ENCODE measurements at regions not wholly inside any gene's neighbourhood (a gene's known extent, or its start where the extent isn't known, plus 50 kb on each side); places are given as distances from the start of the nearest gene placed in this dataset.

GRCh38 chr2:106965611-106966010 is 79.6 kb upstream of the ST6GAL2 start:
- Mint-ChIP-seq H3K27me3 (no peaks in the 10 kb centered on the region), H3K4me3 (no peak overlapping the region), H3K27ac (no peak overlapping the region), H3K36me3 (no peaks in the 10 kb centered on the region), H3K4me1 (no peaks in the 10 kb centered on the region), H3K9me3 (ENCODE audit: low read depth) (peaks cover 8% of the 10 kb centered on the region)
- CTCF ChIA-PET: no interaction called here
- DNase-seq (no peak), ATAC-seq (no peak)

- Mint-ChIP-seq H3K36me3 (no peaks in the 10 kb centered on the region), H3K4me3 (no peak overlapping the region), H3K27me3 (no peaks in the 10 kb centered on the region), H3K9me3 (ENCODE audit: low read depth) (peaks cover 8% of the 10 kb centered on the region), H3K27ac (no peak overlapping the region), H3K4me1 (no peaks in the 10 kb centered on the region)
- no peak for DNase-seq
- ATAC-seq: no peak
- CTCF ChIA-PET: no interaction called here
These were observed 83.8 kb upstream of the ST6GAL2 start for GRCh38 chr2:106969777-106970176.

GRCh38 chr2:106970471-106971261 is 84.7 kb upstream of the ST6GAL2 start:
- H3K27me3 Mint-ChIP-seq: no peaks in the 10 kb centered on the region
- no peak for ATAC-seq
- CTCF ChIA-PET: no interaction called here
- H3K27ac Mint-ChIP-seq: no peak overlapping the region
- no peak overlapping the region for H3K4me3 Mint-ChIP-seq
- no peaks in the 10 kb centered on the region for H3K36me3 Mint-ChIP-seq
- H3K9me3 Mint-ChIP-seq (ENCODE audit: low read depth): peaks cover 8% of the 10 kb centered on the region
- no peak for DNase-seq
- no peaks in the 10 kb centered on the region for H3K4me1 Mint-ChIP-seq

GRCh38 chr2:106972782-106973181 is 86.8 kb upstream of the ST6GAL2 start:
- no peak overlapping the region for H3K4me3 Mint-ChIP-seq
- no peak for DNase-seq
- CTCF ChIA-PET: no interaction called here
- H3K36me3 Mint-ChIP-seq: no peaks in the 10 kb centered on the region
- ATAC-seq: no peak
- H3K27ac Mint-ChIP-seq: no peak overlapping the region
- no peaks in the 10 kb centered on the region for H3K27me3 Mint-ChIP-seq
- no peaks in the 10 kb centered on the region for H3K4me1 Mint-ChIP-seq
- H3K9me3 Mint-ChIP-seq (ENCODE audit: low read depth): peaks cover 3% of the 10 kb centered on the region

GRCh38 chr2:106974891-106975290 is 88.9 kb upstream of the ST6GAL2 start:
- CTCF ChIA-PET: no interaction called here
- no peak overlapping the region for H3K4me3 Mint-ChIP-seq
- no peak overlapping the region for H3K27ac Mint-ChIP-seq
- DNase-seq (no peak), ATAC-seq (no peak)
- peaks cover 1% of the 10 kb centered on the region for H3K9me3 Mint-ChIP-seq (ENCODE audit: low read depth)
- no peaks in the 10 kb centered on the region for H3K4me1 Mint-ChIP-seq
- no peaks in the 10 kb centered on the region for H3K27me3 Mint-ChIP-seq
- no peaks in the 10 kb centered on the region for H3K36me3 Mint-ChIP-seq

GRCh38 chr2:106975641-106976040 is 89.7 kb upstream of the ST6GAL2 start:
- Mint-ChIP-seq H3K27me3 (no peaks in the 10 kb centered on the region), H3K27ac (no peak overlapping the region), H3K4me1 (no peaks in the 10 kb centered on the region), H3K4me3 (no peak overlapping the region), H3K9me3 (ENCODE audit: low read depth) (no peaks in the 10 kb centered on the region), H3K36me3 (no peaks in the 10 kb centered on the region)
- ATAC-seq (no peak), DNase-seq (no peak)
- CTCF ChIA-PET: no interaction called here

- Mint-ChIP-seq H3K36me3 (no peaks in the 10 kb centered on the region), H3K4me1 (no peaks in the 10 kb centered on the region), H3K4me3 (no peak overlapping the region), H3K9me3 (ENCODE audit: low read depth) (no peaks in the 10 kb centered on the region), H3K27me3 (no peaks in the 10 kb centered on the region), H3K27ac (no peak overlapping the region)
- ATAC-seq (no peak), DNase-seq (no peak)
- CTCF ChIA-PET: no interaction called here
These were observed 90.6 kb upstream of the ST6GAL2 start for GRCh38 chr2:106976548-106976947.

GRCh38 chr2:106977717-106978116 is 91.8 kb upstream of the ST6GAL2 start:
- no peaks in the 10 kb centered on the region for H3K4me1 Mint-ChIP-seq
- H3K27ac Mint-ChIP-seq: no peak overlapping the region
- no peak overlapping the region for H3K4me3 Mint-ChIP-seq
- H3K27me3 Mint-ChIP-seq: no peaks in the 10 kb centered on the region
- ATAC-seq: no peak
- DNase-seq: no peak
- no peaks in the 10 kb centered on the region for H3K9me3 Mint-ChIP-seq (ENCODE audit: low read depth)
- H3K36me3 Mint-ChIP-seq: no peaks in the 10 kb centered on the region
- CTCF ChIA-PET: no interaction called here

GRCh38 chr2:106978647-106979046 is 92.7 kb upstream of the ST6GAL2 start:
- H3K9me3 Mint-ChIP-seq (ENCODE audit: low read depth): no peaks in the 10 kb centered on the region
- H3K27ac Mint-ChIP-seq: no peak overlapping the region
- ATAC-seq (no peak), DNase-seq (no peak)
- H3K4me3 Mint-ChIP-seq: no peak overlapping the region
- no peaks in the 10 kb centered on the region for H3K27me3 Mint-ChIP-seq
- no peaks in the 10 kb centered on the region for H3K36me3 Mint-ChIP-seq
- CTCF ChIA-PET: no interaction called here
- H3K4me1 Mint-ChIP-seq: no peaks in the 10 kb centered on the region

- H3K9me3 Mint-ChIP-seq (ENCODE audit: low read depth): peaks cover 2% of the 10 kb centered on the region
- no peaks in the 10 kb centered on the region for H3K4me1 Mint-ChIP-seq
- H3K27me3 Mint-ChIP-seq: no peaks in the 10 kb centered on the region
- no peak for DNase-seq
- no peak overlapping the region for H3K4me3 Mint-ChIP-seq
- ATAC-seq: no peak
- CTCF ChIA-PET: no interaction called here
- H3K27ac Mint-ChIP-seq: no peak overlapping the region
- H3K36me3 Mint-ChIP-seq: no peaks in the 10 kb centered on the region
These were observed 95.5 kb upstream of the ST6GAL2 start for GRCh38 chr2:106981491-106981890.

GRCh38 chr2:106982350-106982749 is 96.4 kb upstream of the ST6GAL2 start:
- CTCF ChIA-PET: no interaction called here
- peaks cover 2% of the 10 kb centered on the region for H3K9me3 Mint-ChIP-seq (ENCODE audit: low read depth)
- no peaks in the 10 kb centered on the region for H3K4me1 Mint-ChIP-seq
- H3K27ac Mint-ChIP-seq: no peak overlapping the region
- DNase-seq (no peak), ATAC-seq (no peak)
- no peaks in the 10 kb centered on the region for H3K27me3 Mint-ChIP-seq
- H3K4me3 Mint-ChIP-seq: no peak overlapping the region
- H3K36me3 Mint-ChIP-seq: no peaks in the 10 kb centered on the region

GRCh38 chr2:106983305-106983704 is 97.3 kb upstream of the ST6GAL2 start:
- peaks cover 2% of the 10 kb centered on the region for H3K9me3 Mint-ChIP-seq (ENCODE audit: low read depth)
- no peaks in the 10 kb centered on the region for H3K27me3 Mint-ChIP-seq
- H3K4me3 Mint-ChIP-seq: no peak overlapping the region

GRCh38 chr2:106988361-106988760 is 102.4 kb upstream of the ST6GAL2 start:
- CTCF ChIA-PET: no interaction called here
- H3K36me3 Mint-ChIP-seq: no peaks in the 10 kb centered on the region
- H3K4me3 Mint-ChIP-seq: no peak overlapping the region
- ATAC-seq (no peak), DNase-seq (no peak)
- H3K27me3 Mint-ChIP-seq: no peaks in the 10 kb centered on the region
- H3K27ac Mint-ChIP-seq: no peak overlapping the region
- peaks cover 2% of the 10 kb centered on the region for H3K9me3 Mint-ChIP-seq (ENCODE audit: low read depth)
- no peaks in the 10 kb centered on the region for H3K4me1 Mint-ChIP-seq

More at GRCh38 chr2:106983305-106983704, 97.3 kb upstream of the ST6GAL2 start:
- H3K4me1 Mint-ChIP-seq: no peaks in the 10 kb centered on the region
- no peak overlapping the region for H3K27ac Mint-ChIP-seq
- CTCF ChIA-PET: no interaction called here
- H3K36me3 Mint-ChIP-seq: no peaks in the 10 kb centered on the region
- DNase-seq (no peak), ATAC-seq (no peak)

- CTCF ChIA-PET: no interaction called here
- no peak overlapping the region for H3K27ac Mint-ChIP-seq
- no peaks in the 10 kb centered on the region for H3K4me1 Mint-ChIP-seq
- no peaks in the 10 kb centered on the region for H3K36me3 Mint-ChIP-seq
- H3K9me3 Mint-ChIP-seq (ENCODE audit: low read depth): no peaks in the 10 kb centered on the region
- H3K4me3 Mint-ChIP-seq: no peak overlapping the region
- ATAC-seq (no peak), DNase-seq (no peak)
- H3K27me3 Mint-ChIP-seq: no peaks in the 10 kb centered on the region
These were observed 104.3 kb upstream of the ST6GAL2 start for GRCh38 chr2:106990297-106990696.

GRCh38 chr2:106991866-106992265 is 105.9 kb upstream of the ST6GAL2 start:
- CTCF ChIA-PET: no interaction called here
- Mint-ChIP-seq H3K27ac (no peak overlapping the region), H3K36me3 (no peaks in the 10 kb centered on the region), H3K27me3 (no peaks in the 10 kb centered on the region), H3K4me3 (no peak overlapping the region), H3K9me3 (ENCODE audit: low read depth) (no peaks in the 10 kb centered on the region), H3K4me1 (no peaks in the 10 kb centered on the region)
- ATAC-seq (no peak), DNase-seq (no peak)
